RPMI7951 (cell line): ENCODE measurements at regions not wholly inside any gene's neighbourhood (a gene's known extent, or its start where the extent isn't known, plus 50 kb on each side); places are given as distances from the start of the nearest gene placed in this dataset.
A peak's percentile ranks its signal among the peaks of the same experiment; 100 is the strongest.
"Not testable (repeated sequence)": the region's sequence is repeated elsewhere in the genome, so short reads cannot be mapped to it uniquely, and the experiment has no call there.

ENCODE experiments used
- DNase-seq: peaks from one replicate; pipeline ENCODE4 v3.0.0-alpha.2; 2012; ENCODE audit warnings: low read depth

GRCh38 chr17:13442361-13442760, 159.4 kb downstream of the HS3ST3A1 start:
- DNase-seq = no peak

GRCh38 chr17:13441873-13442272, 159.9 kb downstream of the HS3ST3A1 start:
- no peak for DNase-seq

- DNase-seq = peak; percentile 80
These were observed 163.6 kb downstream of the HS3ST3A1 start for GRCh38 chr17:13437966-13438779.

GRCh38 chr17:13435230-13435629, 166.5 kb downstream of the HS3ST3A1 start:
- DNase-seq = no peak

- DNase-seq = peak; percentile 96
These were observed 172.5 kb downstream of the HS3ST3A1 start for GRCh38 chr17:13429201-13429600.

- DNase-seq = peak; percentile 52
These were observed 173.1 kb downstream of the HS3ST3A1 start for GRCh38 chr17:13428611-13429042.

- no peak for DNase-seq
These were observed 174.7 kb downstream of the HS3ST3A1 start for GRCh38 chr17:13426991-13427390.

DNA sequence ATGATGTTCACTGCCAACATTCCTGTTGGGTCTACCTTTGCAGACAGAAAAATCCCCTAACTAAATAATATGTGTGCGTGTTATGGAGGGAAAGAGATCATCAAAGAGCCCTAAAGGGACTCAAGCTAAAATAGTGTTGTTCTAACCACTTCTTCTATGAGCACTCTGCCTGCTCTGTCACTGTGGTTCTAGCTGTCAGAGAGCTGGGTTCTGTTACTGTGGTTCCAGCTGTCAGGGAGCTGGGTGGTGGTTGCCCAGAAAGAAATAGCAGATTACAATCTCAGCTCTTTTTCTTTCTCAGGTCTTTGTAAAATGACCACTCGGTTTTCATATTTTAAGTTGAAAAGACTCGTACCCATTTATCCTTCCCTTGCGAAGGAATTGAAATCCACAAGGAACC, 176.3 kb downstream of the HS3ST3A1 start:
- no peak for DNase-seq

GRCh38 chr17:13421581-13422130, 180.1 kb downstream of the HS3ST3A1 start:
- peak; percentile 62 for DNase-seq

GRCh38 chr17:13420878-13421277, 180.9 kb downstream of the HS3ST3A1 start:
- peak; percentile 70 for DNase-seq

DNA sequence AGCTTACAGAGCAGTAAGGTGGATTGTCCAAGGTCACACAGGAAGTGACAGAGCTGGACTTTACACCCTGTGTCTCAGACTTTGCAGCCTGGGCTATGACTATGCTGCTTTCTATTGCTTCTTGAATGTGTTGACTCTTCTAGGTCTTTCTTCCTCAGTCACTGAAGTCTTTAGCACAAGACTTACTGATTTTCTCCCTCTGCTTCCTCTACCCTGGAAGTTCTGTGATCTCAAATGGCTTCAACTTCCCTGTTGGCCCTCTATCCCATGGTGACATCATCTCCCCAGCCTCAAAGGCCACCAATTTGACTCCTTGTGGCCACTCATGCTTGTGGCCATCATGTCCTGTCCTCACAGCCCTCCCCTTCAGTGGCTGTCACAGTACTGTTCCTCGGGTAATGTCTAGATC, 181.3 kb downstream of the HS3ST3A1 start:
- DNase-seq = peak; percentile 11

- no peak for DNase-seq
These were observed 182.1 kb downstream of the HS3ST3A1 start for GRCh38 chr17:13419676-13420075.

DNA sequence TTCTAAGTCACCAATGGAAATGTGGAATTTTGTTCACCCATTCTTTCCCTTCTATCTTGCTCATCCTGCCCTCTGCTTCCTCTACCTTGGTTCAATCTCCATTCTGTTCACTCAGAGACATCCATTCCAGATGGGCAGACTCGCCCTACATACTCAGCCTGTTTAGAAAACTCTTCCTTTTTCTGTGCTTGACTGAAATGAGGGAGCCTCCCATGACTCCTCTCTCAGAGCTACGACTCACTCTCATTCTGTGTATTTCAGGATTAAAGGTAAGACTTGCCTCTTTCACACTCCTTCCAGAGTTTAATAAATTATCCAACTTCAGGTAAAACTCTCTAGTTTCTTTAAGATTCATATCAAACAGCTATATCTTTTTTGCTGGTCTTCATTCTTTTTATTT, 182.8 kb downstream of the HS3ST3A1 start:
- peak; percentile 5 for DNase-seq

DNA sequence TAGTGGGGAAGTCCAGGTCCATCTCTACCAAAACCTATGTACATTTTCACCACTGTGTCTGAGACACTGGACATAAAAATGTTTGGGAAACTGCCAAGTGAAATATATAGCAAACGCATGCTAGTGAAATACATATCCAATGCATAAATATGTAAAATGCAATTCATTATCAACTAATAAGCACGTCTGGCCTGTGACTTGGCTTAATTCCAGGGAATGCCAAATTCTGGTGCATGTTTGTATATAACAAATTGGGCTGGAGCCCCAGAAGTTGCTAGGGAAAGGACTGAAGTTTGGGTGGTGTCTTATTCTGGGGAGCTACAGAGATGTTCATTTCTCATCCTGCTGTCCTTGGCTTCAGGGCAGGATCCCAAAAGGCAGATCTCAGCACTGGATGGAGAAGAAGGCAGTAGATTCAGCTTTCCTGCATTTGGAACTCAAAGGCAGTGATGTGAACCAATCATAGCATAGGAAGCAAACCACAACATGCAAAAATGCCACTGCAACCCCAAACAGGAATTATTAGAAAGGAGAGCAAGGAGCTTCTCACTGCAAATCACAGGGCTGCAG, 184.3 kb downstream of the HS3ST3A1 start:
- DNase-seq = no peak

- peak; percentile 12 for DNase-seq
These were observed 184.9 kb downstream of the HS3ST3A1 start for GRCh38 chr17:13416748-13417363.

DNA sequence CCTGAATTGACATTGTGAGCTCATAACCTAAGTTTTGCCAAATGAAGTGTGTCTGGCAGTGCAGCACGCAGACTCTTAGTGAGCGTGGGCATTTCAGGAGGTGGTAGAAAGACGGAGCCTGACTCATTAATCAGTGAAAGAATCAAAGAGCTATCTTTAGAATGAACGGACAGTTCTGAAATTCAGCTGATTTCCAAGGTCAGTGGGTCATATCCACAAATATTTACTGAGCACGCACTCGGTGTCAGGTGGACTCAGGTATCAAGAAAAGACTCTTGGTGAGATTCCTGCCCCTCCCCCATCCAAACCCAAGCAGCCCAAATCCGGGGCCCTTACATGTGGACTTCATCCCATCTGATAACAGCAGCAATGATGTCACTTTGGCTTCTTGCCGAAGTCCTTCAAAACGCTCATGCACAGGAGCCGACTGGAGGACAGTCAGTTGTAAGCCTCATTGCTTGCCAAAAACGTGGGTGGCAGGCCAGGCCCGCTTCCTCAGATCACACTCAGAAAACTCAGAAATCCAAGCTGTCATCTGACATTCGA, 185.8 kb downstream of the HS3ST3A1 start:
- peak; percentile 96 for DNase-seq

DNA sequence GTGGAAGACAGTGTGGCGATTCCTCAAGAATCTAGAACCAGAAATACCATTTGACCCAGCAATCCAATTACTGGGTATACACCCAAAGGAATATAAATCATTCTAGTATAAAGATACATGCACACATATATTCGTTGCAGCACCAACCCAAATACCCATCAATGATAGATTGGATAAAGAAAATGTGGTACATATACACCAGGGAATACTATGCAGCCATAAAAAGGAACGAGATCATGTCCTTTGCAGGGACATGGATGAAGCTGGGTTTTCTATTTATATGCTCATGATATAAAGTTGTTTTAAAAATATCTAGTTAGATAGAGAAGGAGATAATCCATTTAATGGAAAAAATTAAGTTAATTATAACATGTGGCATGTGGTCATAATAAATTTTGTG, 186.5 kb downstream of the HS3ST3A1 start:
- DNase-seq = not testable (repeated sequence)

- no peak for DNase-seq
These were observed 188.7 kb downstream of the HS3ST3A1 start for GRCh38 chr17:13413001-13413400.

GRCh38 chr17:13410874-13411273, 190.9 kb downstream of the HS3ST3A1 start:
- DNase-seq = peak; percentile 6

GRCh38 chr17:13410214-13410613, 191.5 kb downstream of the HS3ST3A1 start:
- DNase-seq = no peak

DNA sequence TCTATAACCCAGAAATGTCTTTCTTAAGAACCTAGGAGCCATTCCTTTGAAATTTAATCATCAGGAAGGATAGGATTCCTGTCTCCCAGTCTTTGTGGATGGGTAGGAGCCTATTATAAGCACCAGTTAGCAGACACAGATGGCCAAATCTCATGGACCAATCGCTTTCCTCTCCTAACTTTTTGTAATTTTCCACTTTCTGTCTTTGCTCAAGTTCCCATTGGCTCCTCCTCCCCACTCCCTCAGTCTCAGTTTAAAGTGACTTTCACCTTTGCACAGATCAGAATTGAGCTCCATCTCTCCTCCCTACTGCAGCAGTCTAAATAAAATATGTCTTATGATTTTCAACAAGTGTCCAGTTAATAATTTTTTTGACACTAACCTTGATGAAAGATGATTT, 192.3 kb downstream of the HS3ST3A1 start:
- peak; percentile 51 for DNase-seq

DNA sequence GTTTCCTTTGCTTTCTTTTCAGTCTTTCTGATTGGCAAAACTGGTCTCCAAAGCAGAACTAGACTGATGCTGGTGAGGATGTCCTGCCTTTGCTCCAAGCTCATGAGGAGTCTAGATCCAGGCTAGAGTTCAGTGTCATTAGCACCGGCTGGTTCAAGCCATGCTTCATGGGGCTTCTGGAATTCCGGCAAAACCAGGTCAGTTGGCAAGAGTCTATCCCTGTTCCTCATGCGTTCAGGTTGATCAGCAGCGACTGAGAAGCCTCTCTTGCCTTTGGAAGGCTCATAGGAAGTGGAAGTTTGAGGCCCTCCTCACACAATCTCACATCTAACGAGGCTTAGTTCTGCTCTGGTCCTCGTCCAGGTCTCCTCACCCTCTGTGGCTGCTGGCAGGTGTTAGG, 194.3 kb downstream of the HS3ST3A1 start:
- no peak for DNase-seq
